H9 (cell line): ENCODE measurements at regions not wholly inside any gene's neighbourhood (a gene's known extent, or its start where the extent isn't known, plus 50 kb on each side); places are given as distances from the start of the nearest gene placed in this dataset.

Source experiments
- DNase-seq: peaks from one replicate; pipeline ENCODE4 v3.0.0-alpha.2; 2017
- H2AFZ ChIP-seq: one replicate; pipeline ENCODE4 v1.6.1; 2013; ENCODE audit warnings: mild to moderate bottlenecking, low read length, control low read depth, moderate library complexity
- H2AK5ac ChIP-seq: 2 replicates; pipeline ENCODE4 v1.6.1; 2013; ENCODE audit warnings: low read length, control low read depth, mixed read lengths; ENCODE audit not compliant: insufficient read length
- H2BK120ac ChIP-seq: one replicate; pipeline ENCODE4 v1.6.1; 2013; ENCODE audit warnings: low read depth, mild to moderate bottlenecking, low read length, control low read depth, inconsistent platforms; ENCODE audit not compliant: poor library complexity, severe bottlenecking
- H2BK12ac ChIP-seq: 2 replicates; pipeline ENCODE4 v1.6.1; 2013; ENCODE audit warnings: low read length, control low read depth, mixed read lengths, low read depth; ENCODE audit not compliant: insufficient read length
- H2BK15ac ChIP-seq: 2 replicates; pipeline ENCODE4 v1.6.1; 2013; ENCODE audit warnings: low read depth, low read length, control low read depth
- H2BK20ac ChIP-seq: one replicate; pipeline ENCODE4 v1.6.1; 2013; ENCODE audit warnings: low read depth, mild to moderate bottlenecking, low read length, control low read depth, inconsistent platforms; ENCODE audit not compliant: poor library complexity, severe bottlenecking
- H2BK5ac ChIP-seq: 2 replicates; pipeline ENCODE4 v1.6.1; 2013; ENCODE audit warnings: low read length, control low read depth, mixed read lengths; ENCODE audit not compliant: insufficient read length
- H3K14ac ChIP-seq: 2 replicates; pipeline ENCODE4 v1.6.1; 2013; ENCODE audit warnings: low read length, control low read depth; ENCODE audit not compliant: insufficient read depth
- H3K18ac ChIP-seq: 2 replicates; pipeline ENCODE4 v1.6.1; 2013; ENCODE audit warnings: low read depth, mild to moderate bottlenecking, mixed read lengths, low read length, control low read depth; ENCODE audit not compliant: insufficient read length
- H3K23ac ChIP-seq: 2 replicates; pipeline ENCODE4 v1.6.1; 2013; ENCODE audit warnings: low read length, control low read depth, mixed read lengths, low read depth; ENCODE audit not compliant: insufficient read length
- H3K23me2 ChIP-seq: 2 replicates; pipeline ENCODE4 v1.6.1; 2013; ENCODE audit warnings: low read depth, mild to moderate bottlenecking, mixed read lengths, low read length, control low read depth; ENCODE audit not compliant: insufficient read length, poor library complexity, severe bottlenecking
- H3K27ac ChIP-seq: 2 replicates; pipeline ENCODE4 v1.5.1; 2013; ENCODE audit warnings: low read length, control low read depth, mixed read lengths, low read depth; ENCODE audit not compliant: insufficient read length
- H3K27me3 ChIP-seq: 2 replicates; pipeline ENCODE4 v1.6.1; 2013; ENCODE audit warnings: low read length, control low read depth, inconsistent platforms; ENCODE audit not compliant: insufficient read depth
- H3K4ac ChIP-seq: 2 replicates; pipeline ENCODE4 v1.6.1; 2013; ENCODE audit warnings: low read depth, mild to moderate bottlenecking, control low read depth, inconsistent platforms, low read length, moderate library complexity
- H3K4me1 ChIP-seq: 2 replicates; pipeline ENCODE4 v1.6.1; 2013; ENCODE audit warnings: low read length, control low read depth, inconsistent platforms; ENCODE audit not compliant: insufficient read depth
- H3K4me2 ChIP-seq: 2 replicates; pipeline ENCODE4 v1.6.1; 2013; ENCODE audit warnings: low read length, control low read depth, mixed read lengths; ENCODE audit not compliant: insufficient read length, insufficient read depth
- H3K56ac ChIP-seq: 2 replicates; pipeline ENCODE4 v1.6.1; 2013; ENCODE audit warnings: low read depth, mild to moderate bottlenecking, mixed read lengths, low read length, control low read depth; ENCODE audit not compliant: insufficient read length
- H3K79me1 ChIP-seq: 2 replicates; pipeline ENCODE4 v1.6.1; 2013; ENCODE audit warnings: low read depth, mild to moderate bottlenecking, moderate library complexity, low read length, control low read depth, inconsistent platforms; ENCODE audit not compliant: insufficient read depth, poor library complexity, severe bottlenecking
- H3K79me2 ChIP-seq: 2 replicates; pipeline ENCODE4 v1.6.1; 2013; ENCODE audit warnings: low read length, control low read depth, inconsistent platforms; ENCODE audit not compliant: insufficient read depth
- H3K9ac ChIP-seq: 2 replicates; pipeline ENCODE4 v1.6.1; 2013; ENCODE audit warnings: low read length, control low read depth, mixed read lengths; ENCODE audit not compliant: insufficient read length; ENCODE audit errors: extremely low read depth
- H3K9me3 ChIP-seq: one replicate; pipeline ENCODE4 v1.6.1; 2013; ENCODE audit warnings: low read depth, low read length, inconsistent platforms; ENCODE audit not compliant: control insufficient read depth
- H3T11ph ChIP-seq: one replicate; pipeline ENCODE4 v1.6.1; 2013; ENCODE audit warnings: mild to moderate bottlenecking, low read length, control low read depth, inconsistent platforms
- H4K20me1 ChIP-seq: one replicate; pipeline ENCODE4 v1.6.1; 2013; ENCODE audit not compliant: control insufficient read depth, insufficient read length, insufficient read depth
- H4K5ac ChIP-seq: 2 replicates; pipeline ENCODE4 v1.6.1; 2013; ENCODE audit warnings: low read depth, mild to moderate bottlenecking, mixed read lengths, low read length, control low read depth; ENCODE audit not compliant: insufficient read length
- H4K8ac ChIP-seq: replicated peaks from 2 replicates; pipeline ENCODE4 v1.6.1; 2013; ENCODE audit warnings: low read length, control low read depth, mixed read lengths, low read depth; ENCODE audit not compliant: insufficient read length
- H4K91ac ChIP-seq: 2 replicates; pipeline ENCODE4 v1.6.1; 2013; ENCODE audit warnings: low read depth, mild to moderate bottlenecking, moderate library complexity, mixed read lengths, low read length, control low read depth; ENCODE audit not compliant: insufficient read length
- H3K27ac Mint-ChIP-seq, 3 experiments: 2 replicates in 2 of 3; 3 replicates in 1 of 3; pipeline ENCODE4 v1.8.0; 2020 to 2021; ENCODE audit warnings: mixed read lengths in 3 of 3, mild to moderate bottlenecking in 1 of 3, moderate library complexity in 1 of 3
- H3K27me3 Mint-ChIP-seq: 2 replicates; pipeline ENCODE4 v1.8.0; 2021; ENCODE audit warnings: low read depth, mild to moderate bottlenecking, moderate library complexity, mixed read lengths
- H3K36me3 Mint-ChIP-seq, 3 experiments: 2 replicates in 2 of 3; 3 replicates in 1 of 3; pipeline ENCODE4 v1.8.0; 2020 to 2021; ENCODE audit warnings: low read depth in 3 of 3, mixed read lengths in 3 of 3; ENCODE audit not compliant: insufficient read depth in 1 of 3
- H3K4me1 Mint-ChIP-seq, 2 experiments: 2 replicates each; pipeline ENCODE4 v1.8.0; 2020; ENCODE audit warnings: mixed read lengths in 2 of 2
- H3K4me3 Mint-ChIP-seq, 2 experiments: 2 replicates in 1 of 2; 3 replicates in 1 of 2; pipeline ENCODE4 v1.8.0; 2020 to 2021; ENCODE audit warnings: mild to moderate bottlenecking in 2 of 2, mixed read lengths in 2 of 2, moderate library complexity in 1 of 2
- H3K9me3 Mint-ChIP-seq, 2 experiments: 2 replicates in 1 of 2; 3 replicates in 1 of 2; pipeline ENCODE4 v1.8.0; 2020; ENCODE audit warnings: mild to moderate bottlenecking in 2 of 2, mixed read lengths in 2 of 2, moderate library complexity in 1 of 2
- CTCF ChIP-seq: fragments of 200-600 bp; sonication (generic); conservative IDR thresholded peaks from 3 replicates; pipeline ENCODE4 v1.8.0; 2021; ENCODE audit warnings: antibody characterized with exemption, mild to moderate bottlenecking
- WGBS: extraction: QIAGEN DNeasy Blood & Tissue Kit; methylation state at CpG from one replicate; pipeline ENCODE4 v1.1.7; 2013; ENCODE audit warnings: missing lambda C conversion rate, low lambda C conversion rate, mixed read lengths; ENCODE audit not compliant: insufficient read length; ENCODE audit errors: extremely low coverage; 5-methylcytosine and 5-hydroxymethylcytosine counted together

DNA sequence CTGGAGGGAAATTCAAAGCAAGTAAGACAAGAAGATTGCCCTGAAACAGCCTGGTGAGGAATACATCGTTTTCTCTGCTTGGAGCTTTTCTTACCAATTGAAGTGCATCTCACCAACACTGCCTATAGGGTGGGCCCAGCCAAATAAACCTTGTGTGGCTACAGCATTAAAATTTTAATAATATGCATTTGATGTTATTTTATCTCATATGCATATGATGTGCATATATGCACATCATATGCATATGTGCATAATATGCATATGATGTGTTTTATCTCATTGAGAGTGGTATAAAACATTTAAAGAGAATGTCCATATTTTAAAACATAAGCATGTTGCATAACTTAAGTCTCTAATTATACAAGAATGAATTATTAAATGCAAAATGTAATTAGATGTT is 328.6 kb upstream of the ARID1B start:
- Histone ChIP-seq H4K8ac (no peak overlapping the region), H3K23ac (no peak overlapping the region), H2BK5ac (no peak overlapping the region), H4K5ac (no peak overlapping the region), H2AK5ac (no peak overlapping the region), H3K9ac (no peak overlapping the region), H3K9me3 (no peaks in the 10 kb centered on the region), H3K27ac (no peak overlapping the region), H2BK12ac (no peak overlapping the region), H3T11ph (no peak overlapping the region), H3K4ac (no peak overlapping the region), H2BK120ac (no peak overlapping the region), H3K23me2 (no peaks in the 10 kb centered on the region), H3K18ac (no peak overlapping the region), H3K79me2 (peaks cover 2% of the 10 kb centered on the region; the same call in 1 of the 2 replicates), H2BK20ac (no peak overlapping the region), H4K20me1 (no peaks in the 10 kb centered on the region), H4K91ac (no peak overlapping the region), H2BK15ac (no peak overlapping the region), H3K27me3 (no peaks in the 10 kb centered on the region), H3K14ac (no peak overlapping the region), H3K4me1 (no peaks in the 10 kb centered on the region), H3K56ac (no peak overlapping the region), H3K4me2 (no peak overlapping the region), H2AFZ (no peak overlapping the region), H3K79me1 (no peaks in the 10 kb centered on the region)
- Mint-ChIP-seq H3K4me1 (no peaks in the 10 kb centered on the region), H3K4me3 (no peak overlapping the region), H3K9me3 (no peaks in the 10 kb centered on the region; a peak in 1 of 5 replicates), H3K27me3 (no peaks in the 10 kb centered on the region), H3K36me3 (no peaks in the 10 kb centered on the region), H3K27ac (no peak overlapping the region)
- no peak for TF ChIP-seq CTCF
- DNase-seq = no peak
- WGBS = no CpG with 5 or more reads among the region's 1 CpG
